ENCODE measurements at regions not wholly inside any gene's neighbourhood (a gene's known extent, or its start where the extent isn't known, plus 50 kb on each side); places are given as distances from the start of the nearest gene placed in this dataset.

DNA sequence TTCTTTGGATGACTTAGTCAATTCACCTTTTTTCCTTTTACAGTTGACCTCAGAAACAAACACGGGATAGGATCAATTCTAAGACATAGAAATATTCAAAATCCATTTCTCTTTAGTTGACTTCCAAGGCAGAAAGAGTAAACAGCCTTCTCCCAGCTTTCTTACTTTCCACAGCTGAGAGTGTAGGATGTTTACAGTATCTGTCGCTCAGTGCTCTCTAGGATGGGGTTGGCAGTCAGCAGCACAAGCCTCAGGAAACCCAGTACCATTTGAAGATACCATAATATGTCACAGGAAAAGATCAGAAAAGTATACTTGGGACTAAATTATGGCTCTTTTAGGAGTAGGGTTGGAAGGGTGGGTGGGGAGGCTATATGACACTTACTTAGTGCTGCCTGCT, 88.2 kb downstream of the OGFRL1 start:
- H3K4me3 ChIP-seq (ENCODE audit: low read length) = no peak overlapping the region
- no peak overlapping the region for H3K27ac ChIP-seq (ENCODE audit: low read length)
- H3K9me2 ChIP-seq (replicated peaks; ENCODE audit: insufficient read depth, low read length) = no peaks in the 10 kb centered on the region
- H3F3A ChIP-seq (ENCODE audit: insufficient read depth, low read length) = no peaks in the 10 kb centered on the region
- H3K36me3 ChIP-seq (replicated peaks; ENCODE audit: insufficient read depth, low read length) = no peaks in the 10 kb centered on the region
- H3K4me1 ChIP-seq (ENCODE audit: low read length) = no peaks in the 10 kb centered on the region
- no peak for DNase-seq
- H3K4me2 ChIP-seq (ENCODE audit: low read depth, low read length) = no peak overlapping the region
- H3K9me3 ChIP-seq (replicated peaks; ENCODE audit: insufficient read depth, low read length) = no peaks in the 10 kb centered on the region
- H3K79me2 ChIP-seq (ENCODE audit: low read length) = no peaks in the 10 kb centered on the region
- no peak overlapping the region for H2AFZ ChIP-seq (ENCODE audit: low read length)
- TF ChIP-seq, protein P1, sequence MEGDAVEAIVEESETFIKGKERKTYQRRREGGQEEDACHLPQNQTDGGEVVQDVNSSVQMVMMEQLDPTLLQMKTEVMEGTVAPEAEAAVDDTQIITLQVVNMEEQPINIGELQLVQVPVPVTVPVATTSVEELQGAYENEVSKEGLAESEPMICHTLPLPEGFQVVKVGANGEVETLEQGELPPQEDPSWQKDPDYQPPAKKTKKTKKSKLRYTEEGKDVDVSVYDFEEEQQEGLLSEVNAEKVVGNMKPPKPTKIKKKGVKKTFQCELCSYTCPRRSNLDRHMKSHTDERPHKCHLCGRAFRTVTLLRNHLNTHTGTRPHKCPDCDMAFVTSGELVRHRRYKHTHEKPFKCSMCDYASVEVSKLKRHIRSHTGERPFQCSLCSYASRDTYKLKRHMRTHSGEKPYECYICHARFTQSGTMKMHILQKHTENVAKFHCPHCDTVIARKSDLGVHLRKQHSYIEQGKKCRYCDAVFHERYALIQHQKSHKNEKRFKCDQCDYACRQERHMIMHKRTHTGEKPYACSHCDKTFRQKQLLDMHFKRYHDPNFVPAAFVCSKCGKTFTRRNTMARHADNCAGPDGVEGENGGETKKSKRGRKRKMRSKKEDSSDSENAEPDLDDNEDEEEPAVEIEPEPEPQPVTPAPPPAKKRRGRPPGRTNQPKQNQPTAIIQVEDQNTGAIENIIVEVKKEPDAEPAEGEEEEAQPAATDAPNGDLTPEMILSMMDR (IDR thresholded peaks at IDR 0.05; ENCODE audit: low read length) = no peak
- no peak for TF ChIP-seq EZH2 (optimal IDR thresholded peaks at IDR 0.05; ENCODE audit: low read depth, low read length)
- TF ChIP-seq EZH2phosphoT487 (IDR thresholded peaks at IDR 0.05; ENCODE audit: low read length) = no peak
- H4K20me1 ChIP-seq (ENCODE audit: insufficient read depth, low read length) = no peaks in the 10 kb centered on the region
- no peak overlapping the region for H3K9ac ChIP-seq (ENCODE audit: low read length)
- no peaks in the 10 kb centered on the region for H3K27me3 ChIP-seq (replicated peaks; ENCODE audit: insufficient read depth, low read length)

DNA sequence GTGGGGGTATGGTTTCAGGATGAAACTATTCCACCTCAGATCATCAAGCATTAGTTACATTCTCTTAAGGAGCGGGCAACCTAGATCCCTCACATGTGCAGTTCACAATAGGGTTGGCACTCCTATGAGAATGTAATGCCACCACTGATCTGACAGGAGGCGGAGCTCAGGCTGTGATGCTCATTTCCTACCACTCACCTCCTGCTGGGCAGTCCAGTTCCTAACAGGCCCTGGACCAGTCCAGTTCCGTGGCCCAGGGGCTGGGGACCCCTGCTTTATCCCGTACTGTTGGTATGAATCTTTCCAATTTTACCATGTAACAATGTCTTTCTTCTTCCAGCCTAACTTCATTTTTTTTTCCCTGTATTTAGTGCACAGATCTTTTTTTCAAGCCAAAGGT, 94.9 kb downstream of the OGFRL1 start:
- Histone ChIP-seq H3F3A (ENCODE audit: insufficient read depth, low read length) (peaks cover 10% of the 10 kb centered on the region; the same call in 1 of the 2 replicates), H3K9me2 (replicated peaks; ENCODE audit: insufficient read depth, low read length) (no peaks in the 10 kb centered on the region), H3K4me1 (ENCODE audit: low read length) (peaks cover 18% of the 10 kb centered on the region), H3K36me3 (replicated peaks; ENCODE audit: insufficient read depth, low read length) (no peaks in the 10 kb centered on the region), H3K4me2 (ENCODE audit: low read depth, low read length) (no peak overlapping the region), H3K9ac (ENCODE audit: low read length) (no peak overlapping the region), H3K27me3 (replicated peaks; ENCODE audit: insufficient read depth, low read length) (no peaks in the 10 kb centered on the region), H3K27ac (ENCODE audit: low read length) (no peak overlapping the region), H4K20me1 (ENCODE audit: insufficient read depth, low read length) (no peaks in the 10 kb centered on the region), H2AFZ (ENCODE audit: low read length) (0 out of 2 replicates have a peak overlapping the region, but pooled peaks have one; percentile 26), H3K9me3 (replicated peaks; ENCODE audit: insufficient read depth, low read length) (no peaks in the 10 kb centered on the region), H3K79me2 (ENCODE audit: low read length) (no peaks in the 10 kb centered on the region), H3K4me3 (ENCODE audit: low read length) (no peak overlapping the region)
- no peak for TF ChIP-seq EZH2 (optimal IDR thresholded peaks at IDR 0.05; ENCODE audit: low read depth, low read length)
- TF ChIP-seq, protein P1 (IDR thresholded peaks at IDR 0.05; ENCODE audit: low read length) = no peak
- no peak for DNase-seq

DNA sequence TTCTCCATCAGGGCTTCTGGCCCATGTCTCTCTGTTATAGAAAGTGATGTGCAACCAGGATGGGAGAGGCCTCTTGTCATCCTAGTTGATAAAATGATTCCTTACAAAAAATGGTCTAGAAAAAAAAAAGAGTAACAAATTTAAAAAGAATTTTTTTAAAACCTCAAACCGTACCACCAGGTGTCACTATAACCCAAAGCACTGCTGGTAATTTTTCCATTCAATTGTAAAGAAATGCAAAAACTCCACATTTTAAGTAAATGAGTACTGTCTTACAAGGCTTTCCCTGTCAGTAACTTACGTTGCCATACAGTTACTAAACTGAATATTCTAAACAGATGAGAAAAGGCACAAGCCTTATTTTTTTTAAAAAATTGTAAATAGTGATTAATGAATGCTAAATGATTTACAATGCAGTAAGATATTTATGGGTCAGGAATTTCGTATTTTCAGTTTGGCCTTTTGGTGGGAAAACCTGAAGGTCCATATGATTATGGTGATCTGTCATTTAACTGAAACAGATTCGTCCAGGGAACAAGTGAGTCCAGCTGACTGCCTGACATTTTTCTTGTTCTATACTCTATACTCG, 95.4 kb downstream of the OGFRL1 start:
- no peak overlapping the region for H3K27ac ChIP-seq (ENCODE audit: low read length)
- no peak overlapping the region for H3K4me3 ChIP-seq (ENCODE audit: low read length)
- H3K79me2 ChIP-seq (ENCODE audit: low read length) = no peaks in the 10 kb centered on the region
- no peaks in the 10 kb centered on the region for H3K9me3 ChIP-seq (replicated peaks; ENCODE audit: insufficient read depth, low read length)
- H3K4me2 ChIP-seq (ENCODE audit: low read depth, low read length) = no peak overlapping the region
- peaks cover 12% of the 10 kb centered on the region; the same call in 1 of the 2 replicates for H3F3A ChIP-seq (ENCODE audit: insufficient read depth, low read length)
- no peak overlapping the region for H3K9ac ChIP-seq (ENCODE audit: low read length)
- no peaks in the 10 kb centered on the region for H3K36me3 ChIP-seq (replicated peaks; ENCODE audit: insufficient read depth, low read length)
- H2AFZ ChIP-seq (ENCODE audit: low read length) = 0 out of 2 replicates have a peak overlapping the region, but pooled peaks have one; percentile 26
- H3K27me3 ChIP-seq (replicated peaks; ENCODE audit: insufficient read depth, low read length) = no peaks in the 10 kb centered on the region
- H3K9me2 ChIP-seq (replicated peaks; ENCODE audit: insufficient read depth, low read length) = no peaks in the 10 kb centered on the region
- peak; percentile 41 for DNase-seq
- H4K20me1 ChIP-seq (ENCODE audit: insufficient read depth, low read length) = no peaks in the 10 kb centered on the region
- TF ChIP-seq, protein P1 (IDR thresholded peaks at IDR 0.05; ENCODE audit: low read length) = peak; percentile 54
- TF ChIP-seq EZH2 (optimal IDR thresholded peaks at IDR 0.05; ENCODE audit: low read depth, low read length) = no peak
- peaks cover 23% of the 10 kb centered on the region for H3K4me1 ChIP-seq (ENCODE audit: low read length)

Measured in MM.1S (cell line).